ENCODE measurements at regions not wholly inside any gene's neighbourhood (a gene's known extent, or its start where the extent isn't known, plus 50 kb on each side); places are given as distances from the start of the nearest gene placed in this dataset.

DNA sequence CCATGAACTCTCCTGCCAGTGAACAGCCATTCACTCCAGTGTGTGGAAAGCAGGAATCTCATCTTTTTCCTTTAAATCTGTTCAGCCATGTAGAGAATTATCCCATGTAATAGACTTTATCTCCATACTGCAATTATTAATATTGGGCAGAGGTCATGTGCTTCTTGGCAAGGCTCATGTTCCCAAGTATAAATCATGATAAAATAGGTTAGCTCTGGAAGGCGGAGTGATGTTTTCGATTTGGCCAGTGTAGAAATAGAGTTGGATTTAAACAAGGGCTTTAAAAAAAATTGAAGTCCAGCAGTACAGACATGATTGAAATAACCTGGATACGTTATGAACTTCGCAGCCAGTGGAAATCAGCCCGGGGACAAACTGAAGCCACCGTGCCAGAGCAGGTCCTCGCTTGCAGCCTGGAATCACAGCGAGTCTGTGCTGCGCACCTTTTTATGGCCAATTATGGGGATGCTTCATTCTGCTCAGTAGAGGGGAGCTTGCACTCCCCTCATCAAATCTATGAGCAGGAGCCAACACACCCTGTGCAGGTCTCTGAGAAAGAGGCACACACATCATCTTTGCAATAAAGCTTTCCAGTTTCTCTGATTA lies 654.0 kb upstream of the MKI67 start:
- H3K9ac ChIP-seq (ENCODE audit: low read depth, low read length) = no peak overlapping the region

GRCh38 chr10:128781637-128782036 lies 655.4 kb upstream of the MKI67 start:
- ATAC-seq (ENCODE audit: insufficient read depth, low read depth) (no peak), DNase-seq (no peak)
- peaks cover 20% of the 10 kb centered on the region for H3K4me1 ChIP-seq (ENCODE audit: insufficient read depth, low read length)
- no peaks in the 10 kb centered on the region for H3K27me3 ChIP-seq (ENCODE audit: insufficient read depth, low read length, poor library complexity)
- no peak overlapping the region for H2AFZ ChIP-seq (ENCODE audit: low read depth, low read length)
- no peaks in the 10 kb centered on the region for H3K9me3 ChIP-seq (ENCODE audit: insufficient read depth, low read length, severe bottlenecking)
- H3K36me3 ChIP-seq (ENCODE audit: insufficient read depth, low read length) = no peaks in the 10 kb centered on the region
- H3K9ac ChIP-seq (ENCODE audit: low read depth, low read length) = no peak overlapping the region
- no peaks in the 10 kb centered on the region for H4K20me1 ChIP-seq (ENCODE audit: insufficient read depth, low read length)
- TF ChIP-seq EZH2 (IDR thresholded peaks at IDR 0.05; ENCODE audit: borderline replicate concordance, low read depth, low read length, severe bottlenecking) = no peak
- TF ChIP-seq, protein P1, sequence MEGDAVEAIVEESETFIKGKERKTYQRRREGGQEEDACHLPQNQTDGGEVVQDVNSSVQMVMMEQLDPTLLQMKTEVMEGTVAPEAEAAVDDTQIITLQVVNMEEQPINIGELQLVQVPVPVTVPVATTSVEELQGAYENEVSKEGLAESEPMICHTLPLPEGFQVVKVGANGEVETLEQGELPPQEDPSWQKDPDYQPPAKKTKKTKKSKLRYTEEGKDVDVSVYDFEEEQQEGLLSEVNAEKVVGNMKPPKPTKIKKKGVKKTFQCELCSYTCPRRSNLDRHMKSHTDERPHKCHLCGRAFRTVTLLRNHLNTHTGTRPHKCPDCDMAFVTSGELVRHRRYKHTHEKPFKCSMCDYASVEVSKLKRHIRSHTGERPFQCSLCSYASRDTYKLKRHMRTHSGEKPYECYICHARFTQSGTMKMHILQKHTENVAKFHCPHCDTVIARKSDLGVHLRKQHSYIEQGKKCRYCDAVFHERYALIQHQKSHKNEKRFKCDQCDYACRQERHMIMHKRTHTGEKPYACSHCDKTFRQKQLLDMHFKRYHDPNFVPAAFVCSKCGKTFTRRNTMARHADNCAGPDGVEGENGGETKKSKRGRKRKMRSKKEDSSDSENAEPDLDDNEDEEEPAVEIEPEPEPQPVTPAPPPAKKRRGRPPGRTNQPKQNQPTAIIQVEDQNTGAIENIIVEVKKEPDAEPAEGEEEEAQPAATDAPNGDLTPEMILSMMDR (IDR thresholded peaks at IDR 0.05; ENCODE audit: borderline replicate concordance, extremely low read depth, low read length, poor library complexity, severe bottlenecking) = no peak
- H3K4me3 ChIP-seq (ENCODE audit: low read depth in 1 of 2, low read length in 2 of 2) = no peak overlapping the region
- no peak overlapping the region for H3K27ac ChIP-seq (ENCODE audit: low read length)
- H3K4me2 ChIP-seq (ENCODE audit: insufficient read depth, low read length) = no peak overlapping the region
- H3K79me2 ChIP-seq (ENCODE audit: insufficient read depth, low read length) = no peaks in the 10 kb centered on the region

More for the DNA sequence above, 654.0 kb upstream of the MKI67 start:
- H3K79me2 ChIP-seq (ENCODE audit: insufficient read depth, low read length) = no peaks in the 10 kb centered on the region
- H3K27ac ChIP-seq (ENCODE audit: low read length) = no peak overlapping the region
- no peaks in the 10 kb centered on the region for H3K36me3 ChIP-seq (ENCODE audit: insufficient read depth, low read length)
- TF ChIP-seq, protein P1 (IDR thresholded peaks at IDR 0.05; ENCODE audit: borderline replicate concordance, extremely low read depth, low read length, poor library complexity, severe bottlenecking) = no peak
- TF ChIP-seq EZH2 (IDR thresholded peaks at IDR 0.05; ENCODE audit: borderline replicate concordance, low read depth, low read length, severe bottlenecking) = no peak
- H3K9me3 ChIP-seq (ENCODE audit: insufficient read depth, low read length, severe bottlenecking) = no peaks in the 10 kb centered on the region
- ATAC-seq (ENCODE audit: insufficient read depth, low read depth) (no peak), DNase-seq (no peak)
- H2AFZ ChIP-seq (ENCODE audit: low read depth, low read length) = no peak overlapping the region
- H3K4me1 ChIP-seq (ENCODE audit: insufficient read depth, low read length) = peaks cover 15% of the 10 kb centered on the region; the same call in 1 of the 2 replicates
- H3K27me3 ChIP-seq (ENCODE audit: insufficient read depth, low read length, poor library complexity) = no peaks in the 10 kb centered on the region
- no peak overlapping the region for H3K4me3 ChIP-seq (ENCODE audit: low read depth in 1 of 2, low read length in 2 of 2)
- H4K20me1 ChIP-seq (ENCODE audit: insufficient read depth, low read length) = no peaks in the 10 kb centered on the region
- H3K4me2 ChIP-seq (ENCODE audit: insufficient read depth, low read length) = no peak overlapping the region

- H3K4me1 ChIP-seq (ENCODE audit: insufficient read depth, low read length) = peaks cover 30% of the 10 kb centered on the region
- H3K9me3 ChIP-seq (ENCODE audit: insufficient read depth, low read length, severe bottlenecking) = no peaks in the 10 kb centered on the region
- no peak overlapping the region for H3K27ac ChIP-seq (ENCODE audit: low read length)
- no peaks in the 10 kb centered on the region for H3K79me2 ChIP-seq (ENCODE audit: insufficient read depth, low read length)
- no peak overlapping the region for H3K9ac ChIP-seq (ENCODE audit: low read depth, low read length)
- no peak for ATAC-seq (ENCODE audit: insufficient read depth, low read depth)
- H4K20me1 ChIP-seq (ENCODE audit: insufficient read depth, low read length) = no peaks in the 10 kb centered on the region
- H3K27me3 ChIP-seq (ENCODE audit: insufficient read depth, low read length, poor library complexity) = no peaks in the 10 kb centered on the region
- no peak overlapping the region for H3K4me2 ChIP-seq (ENCODE audit: insufficient read depth, low read length)
- no peak for DNase-seq
- H2AFZ ChIP-seq (ENCODE audit: low read depth, low read length) = no peak overlapping the region
- no peak overlapping the region for H3K4me3 ChIP-seq (ENCODE audit: low read depth in 1 of 2, low read length in 2 of 2)
- TF ChIP-seq EZH2 (IDR thresholded peaks at IDR 0.05; ENCODE audit: borderline replicate concordance, low read depth, low read length, severe bottlenecking) = no peak
- TF ChIP-seq, protein P1 (IDR thresholded peaks at IDR 0.05; ENCODE audit: borderline replicate concordance, extremely low read depth, low read length, poor library complexity, severe bottlenecking) = no peak
- H3K36me3 ChIP-seq (ENCODE audit: insufficient read depth, low read length) = no peaks in the 10 kb centered on the region
Observed at GRCh38 chr10:128784444-128784843, 658.2 kb upstream of the MKI67 start.
